Stomach smooth muscle (tissue), 2 donors: ENCODE measurements at regions not wholly inside any gene's neighbourhood (a gene's known extent, or its start where the extent isn't known, plus 50 kb on each side); places are given as distances from the start of the nearest gene placed in this dataset.
"Not testable (repeated sequence)": the region's sequence is repeated elsewhere in the genome, so short reads cannot be mapped to it uniquely, and the experiment has no call there.

Experiments
- H3K27ac ChIP-seq: one replicate; pipeline ENCODE4 v1.7.0; 2013; ENCODE audit warnings: mild to moderate bottlenecking, low read length, inconsistent platforms
- H3K27me3 ChIP-seq, 2 donors: one replicate each; pipeline ENCODE4 v1.7.0; 2013; ENCODE audit warnings: low read length in 2 of 2; ENCODE audit not compliant: insufficient read depth in 2 of 2, control insufficient read depth in 1 of 2
- H3K36me3 ChIP-seq, 2 donors: one replicate each; pipeline ENCODE4 v1.7.0; 2013; ENCODE audit warnings: low read length in 2 of 2; ENCODE audit not compliant: control insufficient read depth in 2 of 2, insufficient read depth in 2 of 2
- H3K4me1 ChIP-seq: one replicate; pipeline ENCODE4 v1.7.0; 2013; ENCODE audit warnings: low read length; ENCODE audit not compliant: control insufficient read depth, insufficient read depth
- H3K4me3 ChIP-seq, 2 donors: one replicate each; pipeline ENCODE4 v1.7.0; 2013; ENCODE audit warnings: low read length in 2 of 2
- H3K9ac ChIP-seq, 2 donors: one replicate each; pipeline ENCODE4 v1.7.0; 2013; ENCODE audit warnings: low read length in 2 of 2, mild to moderate bottlenecking in 1 of 2
- H3K9me3 ChIP-seq, 2 donors: one replicate each; pipeline ENCODE4 v1.7.0; 2013; ENCODE audit warnings: low read length in 2 of 2; ENCODE audit not compliant: control insufficient read depth in 2 of 2
- donor health status: healthy.
- donor health status: Pancreatic carcinoma.

GRCh38 chr4:23970201-23970850, 80.5 kb upstream of the PPARGC1A start:
- Histone ChIP-seq H3K9ac (no peak overlapping the region), H3K27me3 (no peaks in the 10 kb centered on the region), H3K27ac (no peak overlapping the region), H3K36me3 (no peaks in the 10 kb centered on the region), H3K4me3 (no peak overlapping the region), H3K9me3 (no peaks in the 10 kb centered on the region), H3K4me1 (no peaks in the 10 kb centered on the region)

GRCh38 chr4:23969635-23970145, 79.8 kb upstream of the PPARGC1A start:
- no peak overlapping the region for H3K4me3 ChIP-seq
- H3K27me3 ChIP-seq: no peaks in the 10 kb centered on the region
- no peak overlapping the region for H3K27ac ChIP-seq
- H3K36me3 ChIP-seq: no peaks in the 10 kb centered on the region
- no peaks in the 10 kb centered on the region for H3K4me1 ChIP-seq
- no peaks in the 10 kb centered on the region for H3K9me3 ChIP-seq
- H3K9ac ChIP-seq: no peak overlapping the region

- Histone ChIP-seq H3K27me3 (no peaks in the 10 kb centered on the region), H3K4me3 (no peak overlapping the region), H3K9me3 (no peaks in the 10 kb centered on the region), H3K4me1 (no peaks in the 10 kb centered on the region), H3K9ac (no peak overlapping the region), H3K36me3 (no peaks in the 10 kb centered on the region), H3K27ac (no peak overlapping the region)
These were observed 77.4 kb upstream of the PPARGC1A start for GRCh38 chr4:23967281-23967680.

GRCh38 chr4:23966725-23967124, 76.9 kb upstream of the PPARGC1A start:
- Histone ChIP-seq H3K4me1 (no peaks in the 10 kb centered on the region), H3K27me3 (no peaks in the 10 kb centered on the region), H3K27ac (no peak overlapping the region), H3K4me3 (no peak overlapping the region), H3K36me3 (no peaks in the 10 kb centered on the region), H3K9ac (no peak overlapping the region), H3K9me3 (no peaks in the 10 kb centered on the region)

- H3K9ac ChIP-seq: no peak overlapping the region
- no peaks in the 10 kb centered on the region for H3K9me3 ChIP-seq
- no peaks in the 10 kb centered on the region for H3K4me1 ChIP-seq
- no peak overlapping the region for H3K27ac ChIP-seq
- H3K4me3 ChIP-seq: no peak overlapping the region
- H3K27me3 ChIP-seq: no peaks in the 10 kb centered on the region
- no peaks in the 10 kb centered on the region for H3K36me3 ChIP-seq
These were observed 72.6 kb upstream of the PPARGC1A start for GRCh38 chr4:23962462-23962861.

- H3K9ac ChIP-seq: not testable (repeated sequence)
These were observed 71.5 kb upstream of the PPARGC1A start for GRCh38 chr4:23961395-23961794.

GRCh38 chr4:23959396-23960148, 69.7 kb upstream of the PPARGC1A start:
- H3K9me3 ChIP-seq: no peaks in the 10 kb centered on the region
- no peak overlapping the region for H3K27ac ChIP-seq
- no peaks in the 10 kb centered on the region for H3K36me3 ChIP-seq
- H3K9ac ChIP-seq: no peak overlapping the region
- no peak overlapping the region for H3K4me3 ChIP-seq
- H3K4me1 ChIP-seq: no peaks in the 10 kb centered on the region
- no peaks in the 10 kb centered on the region for H3K27me3 ChIP-seq

More at GRCh38 chr4:23961395-23961794, 71.5 kb upstream of the PPARGC1A start:
- H3K9me3 ChIP-seq, H3K4me3 ChIP-seq, H3K27me3 ChIP-seq, H3K27ac ChIP-seq, H3K4me1 ChIP-seq, H3K36me3 ChIP-seq: not testable (repeated sequence)

GRCh38 chr4:23958749-23959148, 68.9 kb upstream of the PPARGC1A start:
- Histone ChIP-seq H3K9me3 (no peaks in the 10 kb centered on the region), H3K4me3 (no peak overlapping the region), H3K36me3 (no peaks in the 10 kb centered on the region), H3K27me3 (no peaks in the 10 kb centered on the region), H3K9ac (no peak overlapping the region), H3K27ac (no peak overlapping the region), H3K4me1 (no peaks in the 10 kb centered on the region)

- no peaks in the 10 kb centered on the region for H3K9me3 ChIP-seq
- no peaks in the 10 kb centered on the region for H3K36me3 ChIP-seq
- H3K9ac ChIP-seq: no peak overlapping the region
- no peak overlapping the region for H3K4me3 ChIP-seq
- H3K4me1 ChIP-seq: no peaks in the 10 kb centered on the region
- no peak overlapping the region for H3K27ac ChIP-seq
- no peaks in the 10 kb centered on the region for H3K27me3 ChIP-seq
These were observed 67.6 kb upstream of the PPARGC1A start for GRCh38 chr4:23957465-23957864.

- Histone ChIP-seq H3K27ac (no peak overlapping the region), H3K27me3 (no peaks in the 10 kb centered on the region), H3K4me3 (no peak overlapping the region), H3K36me3 (no peaks in the 10 kb centered on the region), H3K4me1 (no peaks in the 10 kb centered on the region), H3K9me3 (no peaks in the 10 kb centered on the region), H3K9ac (no peak overlapping the region)
These were observed 66.9 kb upstream of the PPARGC1A start for GRCh38 chr4:23956601-23957364.
